Mucosa of descending colon (tissue), 3 donors: ENCODE measurements at regions not wholly inside any gene's neighbourhood (a gene's known extent, or its start where the extent isn't known, plus 50 kb on each side); places are given as distances from the start of the nearest gene placed in this dataset.

Experiments
- ATAC-seq: fragments of 200-7000 bp; cut with Tn5 transposase; one replicate; pipeline ENCODE4 v1.9.1; 2020; ENCODE audit warnings: mild to moderate bottlenecking, moderate library complexity
- DNase-seq, 3 donors: peaks; one replicate each; pipeline ENCODE4 v3.0.0-alpha.2; 2020
- H3K36me3 ChIP-seq: fragments of 200-600 bp; one replicate; pipeline ENCODE4 v1.8.0; 2021; ENCODE audit warnings: low read depth, mild to moderate bottlenecking
- H3K4me1 ChIP-seq: fragments of 200-600 bp; one replicate; pipeline ENCODE4 v1.8.0; 2021; ENCODE audit warnings: low read depth, mild to moderate bottlenecking
- H3K4me3 ChIP-seq: fragments of 200-600 bp; one replicate; pipeline ENCODE4 v1.8.0; 2021; ENCODE audit warnings: mild to moderate bottlenecking
- H3K9me3 ChIP-seq: fragments of 200-600 bp; one replicate; pipeline ENCODE4 v1.8.0; 2021; ENCODE audit warnings: mild to moderate bottlenecking
- CTCF ChIP-seq: fragments of 200-600 bp; IDR thresholded peaks from one replicate; pipeline ENCODE4 v1.8.0; 2022; ENCODE audit warnings: antibody characterized with exemption, mild to moderate bottlenecking
- intact Hi-C, 2 donors: fragments of 100-400 bp; cut with DNase I in 1 of 2; cut with micrococcal nuclease in 1 of 2; formaldehyde crosslinking; loops; one replicate each; pipeline versions ENCODE4 v1.11.0 to v1.11.1; 2022; cut with DNase I, micrococcal nuclease
- donor health status: DM: no; HTN: no; CAD: no; lungs with moderate emphysema.
- donor health status: DM: no; HTN: no; CAD: no.
- donor health status: DM: no; HTN: yes; CAD: no.

- TF ChIP-seq CTCF: no peak
- no peak for DNase-seq
- Histone ChIP-seq H3K4me3 (no peak overlapping the region), H3K9me3 (no peaks in the 10 kb centered on the region), H3K4me1 (no peaks in the 10 kb centered on the region), H3K36me3 (no peaks in the 10 kb centered on the region)
- intact Hi-C loops: no loop called here
- ATAC-seq: peak; percentile 18
Measured at GRCh38 chr4:30924495-30924894, 204.3 kb downstream of the PCDH7 start.

- Histone ChIP-seq H3K4me1 (no peaks in the 10 kb centered on the region), H3K4me3 (no peak overlapping the region), H3K9me3 (no peaks in the 10 kb centered on the region), H3K36me3 (no peaks in the 10 kb centered on the region)
- ATAC-seq (peak; percentile 26), DNase-seq (no peak)
- TF ChIP-seq CTCF: no peak
- intact Hi-C loops: no loop called here
Measured at GRCh38 chr4:30929649-30930048, 209.5 kb downstream of the PCDH7 start.

GRCh38 chr4:30930276-30930675 is 210.1 kb downstream of the PCDH7 start:
- no peaks in the 10 kb centered on the region for H3K36me3 ChIP-seq
- no peak for TF ChIP-seq CTCF
- ATAC-seq: no peak

GRCh38 chr4:30932581-30932980 is 212.4 kb downstream of the PCDH7 start:
- intact Hi-C loops: no loop called here
- ATAC-seq (no peak), DNase-seq (no peak)
- Histone ChIP-seq H3K9me3 (no peaks in the 10 kb centered on the region), H3K4me3 (no peak overlapping the region), H3K4me1 (no peaks in the 10 kb centered on the region), H3K36me3 (no peaks in the 10 kb centered on the region)
- TF ChIP-seq CTCF: no peak

More at GRCh38 chr4:30930276-30930675, 210.1 kb downstream of the PCDH7 start:
- no peaks in the 10 kb centered on the region for H3K9me3 ChIP-seq
- no peak for DNase-seq
- no peaks in the 10 kb centered on the region for H3K4me1 ChIP-seq
- H3K4me3 ChIP-seq: no peak overlapping the region
- intact Hi-C loops: no loop called here

- Histone ChIP-seq H3K4me3 (no peak overlapping the region), H3K9me3 (no peaks in the 10 kb centered on the region), H3K36me3 (no peaks in the 10 kb centered on the region), H3K4me1 (peaks cover 13% of the 10 kb centered on the region)
- DNase-seq: peak in 1 of 3 donors; percentile 38
- ATAC-seq: peak; percentile 75
- no peak for TF ChIP-seq CTCF
- intact Hi-C loops: no loop called here
Measured at GRCh38 chr4:30939069-30939468, 218.9 kb downstream of the PCDH7 start.

- intact Hi-C loops: no loop called here
- Histone ChIP-seq H3K4me1 (peaks cover 13% of the 10 kb centered on the region), H3K4me3 (no peak overlapping the region), H3K9me3 (no peaks in the 10 kb centered on the region), H3K36me3 (no peaks in the 10 kb centered on the region)
- no peak for TF ChIP-seq CTCF
- ATAC-seq (no peak), DNase-seq (no peak)
Measured at GRCh38 chr4:30939684-30940083, 219.5 kb downstream of the PCDH7 start.
